ENCODE measurements at regions not wholly inside any gene's neighbourhood (a gene's known extent, or its start where the extent isn't known, plus 50 kb on each side); places are given as distances from the start of the nearest gene placed in this dataset.

GRCh38 chr5:155308289-155308688, 294.7 kb downstream of the KIF4B start:
- TF ChIP-seq CTCF (IDR thresholded peaks at IDR 0.05) (no peak), POLR2AphosphoS5 (IDR thresholded peaks at IDR 0.05) (no peak), POLR2A (IDR thresholded peaks at IDR 0.05) (no peak)
